ENCODE measurements at regions not wholly inside any gene's neighbourhood (a gene's known extent, or its start where the extent isn't known, plus 50 kb on each side); places are given as distances from the start of the nearest gene placed in this dataset.

- TF ChIP-seq CTCF (IDR thresholded peaks at IDR 0.05; ENCODE audit: poor library complexity, severe bottlenecking) (no peak), EZH2 (IDR thresholded peaks at IDR 0.05; ENCODE audit: borderline replicate concordance, insufficient read depth, low read length, poor library complexity, severe bottlenecking) (no peak), SMC3 (conservative IDR thresholded peaks at IDR 0.05; ENCODE audit: poor library complexity) (no peak), MXI1 (conservative IDR thresholded peaks at IDR 0.05; ENCODE audit: poor library complexity, severe bottlenecking) (no peak), EP300 (conservative IDR thresholded peaks at IDR 0.05; ENCODE audit: poor library complexity, severe bottlenecking) (no peak), POLR2AphosphoS5 (IDR thresholded peaks at IDR 0.05) (no peak)
These were observed 142.6 kb upstream of the OTX2 start for GRCh38 chr14:56952766-56953473.

All from neural cell (in vitro differentiated cells).